ENCODE measurements at regions not wholly inside any gene's neighbourhood (a gene's known extent, or its start where the extent isn't known, plus 50 kb on each side); places are given as distances from the start of the nearest gene placed in this dataset.

GRCh38 chr17:31753011-31753410, 106.0 kb downstream of the COPRS start:
- no peak for TF ChIP-seq CTCF (IDR thresholded peaks at IDR 0.05)
- H3K36me3 ChIP-seq = no peaks in the 10 kb centered on the region
- no peak overlapping the region for H3K4me3 ChIP-seq
- DNase-seq (ENCODE audit: low spot score in 2 of 2) = no peak
- H3K27ac ChIP-seq = no peak overlapping the region
- H3K4me1 ChIP-seq = no peaks in the 10 kb centered on the region
- intact Hi-C loops (cut with DNase I) = no loop called here
- no peaks in the 10 kb centered on the region for H3K9me3 ChIP-seq
- no peaks in the 10 kb centered on the region for H3K27me3 ChIP-seq

GRCh38 chr17:31752584-31752983, 106.5 kb downstream of the COPRS start:
- intact Hi-C loops (cut with DNase I) = no loop called here
- Histone ChIP-seq H3K27ac (no peak overlapping the region), H3K4me3 (no peak overlapping the region), H3K27me3 (no peaks in the 10 kb centered on the region), H3K36me3 (no peaks in the 10 kb centered on the region), H3K9me3 (no peaks in the 10 kb centered on the region), H3K4me1 (no peaks in the 10 kb centered on the region)
- no peak for DNase-seq (ENCODE audit: low spot score in 2 of 2)
- no peak for TF ChIP-seq CTCF (IDR thresholded peaks at IDR 0.05)

- no peak for TF ChIP-seq CTCF (IDR thresholded peaks at IDR 0.05)
- intact Hi-C loops (cut with DNase I) = no loop called here
- H3K4me3 ChIP-seq = no peak overlapping the region
These were observed 108.5 kb downstream of the COPRS start for GRCh38 chr17:31750578-31750977.

GRCh38 chr17:31748881-31749280, 110.2 kb downstream of the COPRS start:
- no peak for TF ChIP-seq CTCF (IDR thresholded peaks at IDR 0.05)
- Histone ChIP-seq H3K4me3 (no peak overlapping the region), H3K27ac (no peak overlapping the region), H3K27me3 (no peaks in the 10 kb centered on the region), H3K9me3 (no peaks in the 10 kb centered on the region), H3K4me1 (peaks cover 3 to 18% of the 10 kb centered on the region in 2 donors), H3K36me3 (no peaks in the 10 kb centered on the region)
- intact Hi-C loops (cut with DNase I) = no loop called here
- no peak for DNase-seq (ENCODE audit: low spot score in 2 of 2)

More at GRCh38 chr17:31750578-31750977, 108.5 kb downstream of the COPRS start:
- Histone ChIP-seq H3K4me1 (peaks cover 0 to 5% of the 10 kb centered on the region in 2 donors), H3K27me3 (no peaks in the 10 kb centered on the region), H3K9me3 (no peaks in the 10 kb centered on the region), H3K27ac (no peak overlapping the region), H3K36me3 (no peaks in the 10 kb centered on the region)
- DNase-seq (ENCODE audit: low spot score in 2 of 2) = no peak

- intact Hi-C loops (cut with DNase I) = no loop called here
- peak overlapping the region; percentile 52 to 62 for H3K27ac ChIP-seq
- H3K4me3 ChIP-seq = no peak overlapping the region
- H3K4me1 ChIP-seq = peaks cover 3 to 22% of the 10 kb centered on the region in 2 donors
- no peaks in the 10 kb centered on the region for H3K9me3 ChIP-seq
- no peaks in the 10 kb centered on the region for H3K36me3 ChIP-seq
- no peaks in the 10 kb centered on the region for H3K27me3 ChIP-seq
- TF ChIP-seq CTCF (IDR thresholded peaks at IDR 0.05) = no peak
- no peak for DNase-seq (ENCODE audit: low spot score in 2 of 2)
These were observed 112.1 kb downstream of the COPRS start for GRCh38 chr17:31746884-31747495.
